ENCODE measurements at regions not wholly inside any gene's neighbourhood (a gene's known extent, or its start where the extent isn't known, plus 50 kb on each side); places are given as distances from the start of the nearest gene placed in this dataset.

DNA sequence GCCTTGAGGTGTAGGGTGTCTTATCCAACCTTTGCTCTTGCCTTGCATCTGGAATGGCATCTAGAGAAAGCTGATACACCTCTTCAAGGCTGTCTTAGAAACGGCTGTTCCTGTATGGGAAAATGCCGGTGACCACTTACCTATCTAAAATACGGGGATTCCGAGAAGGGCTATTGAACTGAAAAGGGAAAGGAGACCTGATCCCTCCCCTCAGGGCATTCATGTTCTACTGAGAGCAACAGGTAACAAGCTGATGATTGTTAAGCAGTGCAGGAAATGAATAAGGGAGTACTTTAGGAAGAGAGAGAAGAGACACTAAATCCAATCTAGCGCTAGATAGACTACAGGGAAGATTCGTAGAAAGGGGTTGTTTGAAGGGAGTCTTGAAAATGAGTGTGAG is 1388.1 kb downstream of the FAM181B start:
- Histone ChIP-seq H3K36me3 (no peaks in the 10 kb centered on the region), H3K9me3 (no peaks in the 10 kb centered on the region), H3K4me3 (no peak overlapping the region), H3K27me3 (no peaks in the 10 kb centered on the region), H3K27ac (no peak overlapping the region), H3K4me1 (ENCODE audit: insufficient read depth) (no peaks in the 10 kb centered on the region)
- no peak for TF ChIP-seq EP300 (IDR thresholded peaks at IDR 0.05)
- TF ChIP-seq, protein P1, sequence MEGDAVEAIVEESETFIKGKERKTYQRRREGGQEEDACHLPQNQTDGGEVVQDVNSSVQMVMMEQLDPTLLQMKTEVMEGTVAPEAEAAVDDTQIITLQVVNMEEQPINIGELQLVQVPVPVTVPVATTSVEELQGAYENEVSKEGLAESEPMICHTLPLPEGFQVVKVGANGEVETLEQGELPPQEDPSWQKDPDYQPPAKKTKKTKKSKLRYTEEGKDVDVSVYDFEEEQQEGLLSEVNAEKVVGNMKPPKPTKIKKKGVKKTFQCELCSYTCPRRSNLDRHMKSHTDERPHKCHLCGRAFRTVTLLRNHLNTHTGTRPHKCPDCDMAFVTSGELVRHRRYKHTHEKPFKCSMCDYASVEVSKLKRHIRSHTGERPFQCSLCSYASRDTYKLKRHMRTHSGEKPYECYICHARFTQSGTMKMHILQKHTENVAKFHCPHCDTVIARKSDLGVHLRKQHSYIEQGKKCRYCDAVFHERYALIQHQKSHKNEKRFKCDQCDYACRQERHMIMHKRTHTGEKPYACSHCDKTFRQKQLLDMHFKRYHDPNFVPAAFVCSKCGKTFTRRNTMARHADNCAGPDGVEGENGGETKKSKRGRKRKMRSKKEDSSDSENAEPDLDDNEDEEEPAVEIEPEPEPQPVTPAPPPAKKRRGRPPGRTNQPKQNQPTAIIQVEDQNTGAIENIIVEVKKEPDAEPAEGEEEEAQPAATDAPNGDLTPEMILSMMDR (IDR thresholded peaks at IDR 0.05), result no peak
- no peak for TF ChIP-seq POLR2A (IDR thresholded peaks at IDR 0.05)
- DNase-seq, result no peak
- intact Hi-C loops (cut with DNase I), result no loop called here
- 90 to 92% (median 90%) methylated on average over 6 of the region's 6 CpGs for WGBS, 3 donors

DNA sequence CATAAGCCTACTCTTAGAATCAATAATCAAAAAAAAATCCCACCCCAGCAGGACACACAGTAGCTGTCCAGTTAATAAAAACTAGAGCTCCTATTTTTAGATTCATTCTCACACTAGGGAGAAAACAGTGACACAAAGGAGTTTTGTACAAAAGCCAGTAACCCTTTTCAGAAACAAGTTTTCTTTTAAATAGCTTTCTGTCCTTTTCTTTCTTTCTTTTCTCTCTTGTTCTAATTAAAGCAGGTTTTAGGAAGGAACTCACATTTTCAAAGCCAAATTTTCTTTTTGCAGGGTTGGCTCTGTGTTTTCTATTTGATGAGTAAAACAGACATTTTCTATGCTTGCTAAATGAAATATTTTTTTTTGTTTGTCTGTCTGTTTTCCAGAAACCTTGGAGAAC is 1390.7 kb downstream of the FAM181B start:
- no peak for TF ChIP-seq POLR2A (IDR thresholded peaks at IDR 0.05)
- no peak for TF ChIP-seq EP300 (IDR thresholded peaks at IDR 0.05)
- TF ChIP-seq, protein P1 (IDR thresholded peaks at IDR 0.05), result no peak
- no peaks in the 10 kb centered on the region for H3K36me3 ChIP-seq
- no peak for DNase-seq
- no peak overlapping the region for H3K27ac ChIP-seq
- no peaks in the 10 kb centered on the region for H3K4me1 ChIP-seq (ENCODE audit: insufficient read depth)
- H3K27me3 ChIP-seq, result no peaks in the 10 kb centered on the region
- no peaks in the 10 kb centered on the region for H3K9me3 ChIP-seq
- intact Hi-C loops (cut with DNase I), result no loop called here
- no peak overlapping the region for H3K4me3 ChIP-seq

DNA sequence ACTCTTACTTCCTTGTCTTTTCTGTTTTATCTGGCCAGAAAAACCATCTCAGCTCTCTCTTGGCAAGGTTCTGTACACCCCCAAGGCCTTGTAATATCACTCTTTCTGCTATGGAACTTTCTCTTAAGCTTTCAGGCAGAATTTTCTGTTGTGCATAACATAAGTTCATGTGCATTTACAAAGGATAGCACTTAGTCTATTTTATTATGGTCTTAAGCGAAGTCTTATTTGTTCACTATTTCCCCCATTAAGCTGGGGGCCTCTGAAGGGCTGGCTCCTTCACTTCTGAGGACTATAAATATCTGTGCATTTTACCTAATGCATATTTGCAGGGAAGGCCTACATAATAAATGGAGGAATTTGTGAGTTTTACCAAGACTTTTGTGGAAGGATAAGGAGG is 1393.4 kb downstream of the FAM181B start:
- H3K27me3 ChIP-seq, result no peaks in the 10 kb centered on the region
- no peak for DNase-seq
- WGBS, 3 donors, result 92 to 97% (median 97%) methylated on average over 1 of the region's 1 CpG
- no peaks in the 10 kb centered on the region for H3K36me3 ChIP-seq
- intact Hi-C loops (cut with DNase I), result no loop called here
- H3K4me3 ChIP-seq, result no peak overlapping the region
- no peaks in the 10 kb centered on the region for H3K4me1 ChIP-seq (ENCODE audit: insufficient read depth)
- H3K9me3 ChIP-seq, result no peaks in the 10 kb centered on the region
- H3K27ac ChIP-seq, result no peak overlapping the region
- TF ChIP-seq POLR2A (IDR thresholded peaks at IDR 0.05), result no peak
- TF ChIP-seq, protein P1 (IDR thresholded peaks at IDR 0.05), result no peak

DNA sequence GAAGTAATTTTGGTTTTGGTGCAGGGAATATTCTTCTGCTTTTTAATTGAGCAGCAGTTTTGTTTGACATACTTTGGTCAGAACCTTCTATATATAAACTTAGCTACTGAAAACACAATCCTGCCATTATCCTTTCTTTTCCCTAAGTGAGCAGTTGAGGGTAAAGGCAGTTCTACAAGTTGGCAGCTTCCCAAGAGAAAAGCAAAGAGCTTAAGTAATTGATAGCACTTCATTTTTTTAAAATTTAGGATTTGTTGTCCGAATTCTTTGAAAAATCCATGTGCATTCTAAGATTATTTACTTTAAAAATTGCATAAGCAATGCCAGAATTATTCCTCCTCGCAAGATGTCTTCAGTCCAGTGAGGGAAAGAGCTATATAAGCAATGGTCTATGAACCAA is 1394.1 kb downstream of the FAM181B start:
- intact Hi-C loops (cut with DNase I), result no loop called here
- no peaks in the 10 kb centered on the region for H3K27me3 ChIP-seq
- no peaks in the 10 kb centered on the region for H3K36me3 ChIP-seq
- WGBS, 3 donors, result 65 to 73% (median 68%) methylated on average over 2 of the region's 2 CpGs
- no peaks in the 10 kb centered on the region for H3K9me3 ChIP-seq
- no peak overlapping the region for H3K4me3 ChIP-seq
- no peaks in the 10 kb centered on the region for H3K4me1 ChIP-seq (ENCODE audit: insufficient read depth)
- TF ChIP-seq POLR2A (IDR thresholded peaks at IDR 0.05), result no peak
- no peak for DNase-seq
- H3K27ac ChIP-seq, result no peak overlapping the region

DNA sequence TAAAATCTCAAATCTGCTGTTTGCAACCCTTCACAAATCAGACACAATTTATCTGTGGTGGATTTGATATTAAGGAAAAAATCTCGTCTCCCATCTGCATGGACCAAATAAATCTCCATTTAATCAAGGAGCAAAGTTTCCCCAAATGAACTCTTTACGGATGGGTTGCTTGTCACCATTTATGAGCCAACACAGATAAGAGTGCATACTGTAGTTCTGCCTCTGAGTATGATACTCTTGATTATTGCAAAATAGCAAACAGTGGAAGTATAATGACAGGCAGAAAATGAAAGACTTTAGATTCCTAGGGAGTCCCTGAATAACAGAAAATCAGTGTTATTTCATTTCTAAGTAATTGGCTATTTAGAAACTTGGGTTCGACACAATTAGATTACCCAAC is 1395.9 kb downstream of the FAM181B start:
- H3K9me3 ChIP-seq, result no peaks in the 10 kb centered on the region
- WGBS, 3 donors, result 44 to 55% (median 51%) methylated on average over 3 of the region's 3 CpGs
- H3K4me1 ChIP-seq (ENCODE audit: insufficient read depth), result no peaks in the 10 kb centered on the region
- no peaks in the 10 kb centered on the region for H3K27me3 ChIP-seq
- no peak overlapping the region for H3K4me3 ChIP-seq
- H3K36me3 ChIP-seq, result no peaks in the 10 kb centered on the region
- TF ChIP-seq, protein P1 (IDR thresholded peaks at IDR 0.05), result no peak
- TF ChIP-seq POLR2A (IDR thresholded peaks at IDR 0.05) (no peak), EP300 (IDR thresholded peaks at IDR 0.05) (no peak)
- DNase-seq, result no peak
- H3K27ac ChIP-seq, result no peak overlapping the region
- intact Hi-C loops (cut with DNase I), result no loop called here
